ENCODE measurements at regions not wholly inside any gene's neighbourhood (a gene's known extent, or its start where the extent isn't known, plus 50 kb on each side); places are given as distances from the start of the nearest gene placed in this dataset.

DNA sequence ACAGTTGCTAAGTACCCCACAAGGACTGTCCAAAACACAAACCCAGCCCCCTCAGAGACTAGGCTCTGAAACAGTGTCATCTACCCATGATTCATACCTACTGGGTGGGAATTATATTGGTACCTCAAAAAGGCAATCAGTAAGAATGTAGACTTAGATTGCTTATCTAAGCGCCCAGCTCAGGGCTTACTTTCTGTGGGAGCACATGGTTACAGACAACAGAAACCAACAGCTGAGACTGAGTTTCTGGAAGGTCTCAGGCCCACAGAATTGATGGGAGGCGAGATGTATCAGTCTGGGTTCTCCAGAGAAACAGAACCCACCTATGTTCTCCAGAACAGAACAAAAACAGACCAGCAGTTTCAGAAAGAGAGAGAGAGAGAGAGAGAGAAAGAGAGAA lies 147.3 kb upstream of the KAZN start:
- TF ChIP-seq, protein P1, sequence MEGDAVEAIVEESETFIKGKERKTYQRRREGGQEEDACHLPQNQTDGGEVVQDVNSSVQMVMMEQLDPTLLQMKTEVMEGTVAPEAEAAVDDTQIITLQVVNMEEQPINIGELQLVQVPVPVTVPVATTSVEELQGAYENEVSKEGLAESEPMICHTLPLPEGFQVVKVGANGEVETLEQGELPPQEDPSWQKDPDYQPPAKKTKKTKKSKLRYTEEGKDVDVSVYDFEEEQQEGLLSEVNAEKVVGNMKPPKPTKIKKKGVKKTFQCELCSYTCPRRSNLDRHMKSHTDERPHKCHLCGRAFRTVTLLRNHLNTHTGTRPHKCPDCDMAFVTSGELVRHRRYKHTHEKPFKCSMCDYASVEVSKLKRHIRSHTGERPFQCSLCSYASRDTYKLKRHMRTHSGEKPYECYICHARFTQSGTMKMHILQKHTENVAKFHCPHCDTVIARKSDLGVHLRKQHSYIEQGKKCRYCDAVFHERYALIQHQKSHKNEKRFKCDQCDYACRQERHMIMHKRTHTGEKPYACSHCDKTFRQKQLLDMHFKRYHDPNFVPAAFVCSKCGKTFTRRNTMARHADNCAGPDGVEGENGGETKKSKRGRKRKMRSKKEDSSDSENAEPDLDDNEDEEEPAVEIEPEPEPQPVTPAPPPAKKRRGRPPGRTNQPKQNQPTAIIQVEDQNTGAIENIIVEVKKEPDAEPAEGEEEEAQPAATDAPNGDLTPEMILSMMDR (IDR thresholded peaks at IDR 0.05; ENCODE audit: borderline replicate concordance), result no peak

GRCh38 chr1:14452551-14452950 lies 145.9 kb upstream of the KAZN start:
- Histone ChIP-seq H3K9me3 (replicated peaks) (no peaks in the 10 kb centered on the region), H3K27me3 (ENCODE audit: low read depth) (peaks cover 6% of the 10 kb centered on the region), H3K4me1 (no peaks in the 10 kb centered on the region), H3K27ac (replicated peaks) (no peak overlapping the region), H3K36me3 (no peaks in the 10 kb centered on the region), H3K4me3 (no peak overlapping the region)
- intact Hi-C loops (cut with micrococcal nuclease), result no loop called here
- TF ChIP-seq, protein P1 (IDR thresholded peaks at IDR 0.05; ENCODE audit: borderline replicate concordance), result no peak
- no peak for DNase-seq

More for the DNA sequence above, 147.3 kb upstream of the KAZN start:
- Histone ChIP-seq H3K4me1 (no peaks in the 10 kb centered on the region), H3K27ac (replicated peaks) (no peak overlapping the region), H3K9me3 (replicated peaks) (no peaks in the 10 kb centered on the region), H3K27me3 (ENCODE audit: low read depth) (peaks cover 17% of the 10 kb centered on the region), H3K36me3 (no peaks in the 10 kb centered on the region), H3K4me3 (no peak overlapping the region)
- intact Hi-C loops (cut with micrococcal nuclease), result no loop called here
- DNase-seq, result no peak

GRCh38 chr1:14460173-14460572 lies 138.3 kb upstream of the KAZN start:
- H3K4me1 ChIP-seq, result no peaks in the 10 kb centered on the region
- TF ChIP-seq, protein P1 (IDR thresholded peaks at IDR 0.05; ENCODE audit: borderline replicate concordance), result no peak
- H3K9me3 ChIP-seq (replicated peaks), result no peaks in the 10 kb centered on the region
- no peak overlapping the region for H3K27ac ChIP-seq (replicated peaks)
- peaks cover 63% of the 10 kb centered on the region for H3K27me3 ChIP-seq (ENCODE audit: low read depth)
- DNase-seq, result no peak
- intact Hi-C loops (cut with micrococcal nuclease), result no loop called here
- no peaks in the 10 kb centered on the region for H3K36me3 ChIP-seq
- H3K4me3 ChIP-seq, result no peak overlapping the region

- intact Hi-C loops (cut with micrococcal nuclease), result no loop called here
- no peak for DNase-seq
- Histone ChIP-seq H3K9me3 (replicated peaks) (no peaks in the 10 kb centered on the region), H3K27ac (replicated peaks) (no peak overlapping the region), H3K27me3 (ENCODE audit: low read depth) (peaks cover 63% of the 10 kb centered on the region), H3K36me3 (no peaks in the 10 kb centered on the region), H3K4me3 (no peak overlapping the region), H3K4me1 (no peaks in the 10 kb centered on the region)
- TF ChIP-seq, protein P1 (IDR thresholded peaks at IDR 0.05; ENCODE audit: borderline replicate concordance), result no peak
Measured at GRCh38 chr1:14462851-14463250, 135.6 kb upstream of the KAZN start.

DNA sequence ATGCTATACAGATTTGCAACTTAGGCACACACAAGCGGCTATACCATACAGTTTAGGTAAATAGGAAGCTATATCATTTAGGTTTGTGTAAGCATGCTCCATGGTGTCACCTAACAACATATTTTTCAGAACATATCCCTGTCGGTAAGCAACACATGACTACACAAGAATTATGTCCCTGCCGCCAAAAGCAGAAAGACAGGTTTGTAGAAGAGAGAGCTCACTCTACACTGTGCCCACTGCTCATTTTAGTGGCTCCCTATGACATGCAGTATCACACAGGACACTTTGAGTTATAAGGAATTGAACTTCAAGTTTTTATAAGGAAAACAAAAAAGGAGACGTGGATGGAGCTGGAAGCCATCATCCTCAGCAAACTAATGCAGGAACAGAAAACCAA lies 132.5 kb upstream of the KAZN start:
- TF ChIP-seq, protein P1 (IDR thresholded peaks at IDR 0.05; ENCODE audit: borderline replicate concordance), result no peak
- no peaks in the 10 kb centered on the region for H3K36me3 ChIP-seq
- H3K4me1 ChIP-seq, result no peaks in the 10 kb centered on the region
- no peak overlapping the region for H3K27ac ChIP-seq (replicated peaks)
- no peak for DNase-seq
- peaks cover 39% of the 10 kb centered on the region for H3K27me3 ChIP-seq (ENCODE audit: low read depth)
- no peak overlapping the region for H3K4me3 ChIP-seq
- no peaks in the 10 kb centered on the region for H3K9me3 ChIP-seq (replicated peaks)
- intact Hi-C loops (cut with micrococcal nuclease), result no loop called here

- intact Hi-C loops (cut with micrococcal nuclease), result no loop called here
- TF ChIP-seq, protein P1 (IDR thresholded peaks at IDR 0.05; ENCODE audit: borderline replicate concordance), result no peak
- H3K27me3 ChIP-seq (ENCODE audit: low read depth), result peaks cover 39% of the 10 kb centered on the region
- H3K4me1 ChIP-seq, result no peaks in the 10 kb centered on the region
- H3K27ac ChIP-seq (replicated peaks), result no peak overlapping the region
- H3K9me3 ChIP-seq (replicated peaks), result no peaks in the 10 kb centered on the region
- H3K36me3 ChIP-seq, result no peaks in the 10 kb centered on the region
- H3K4me3 ChIP-seq, result no peak overlapping the region
- DNase-seq, result no peak
Measured at GRCh38 chr1:14467112-14467511, 131.4 kb upstream of the KAZN start.

Data from left ventricle myocardium inferior (tissue), 1 donor.